Pancreas (tissue), 10 donors: ENCODE measurements at regions not wholly inside any gene's neighbourhood (a gene's known extent, or its start where the extent isn't known, plus 50 kb on each side); places are given as distances from the start of the nearest gene placed in this dataset.
"Not testable (repeated sequence)": the region's sequence is repeated elsewhere in the genome, so short reads cannot be mapped to it uniquely, and the experiment has no call there.

Source experiments
- ATAC-seq, 4 donors: fragments of 200-7000 bp; cut with Tn5 transposase; one replicate each; pipeline versions ENCODE4 v1.8.0 to v1.9.1; 2020; ENCODE audit warnings: mild to moderate bottlenecking in 4 of 4, moderate library complexity in 4 of 4
- DNase-seq, 6 donors: peaks; one replicate each; pipeline ENCODE4 v3.0.0-alpha.2; 2020
- FAIRE-seq: peaks from 2 replicates; lab custom pipeline; 2012; peaks lifted over from hg19 to GRCh38; lab: Jason Lieb, UNC
- H3K27ac ChIP-seq, 4 donors: fragments of 200-600 bp; sonication (generic); 1 replicate in 3 of 4; 2 replicates in 1 of 4; pipeline versions ENCODE4 v1.5.0 to v1.8.0; 2020
- H3K27me3 ChIP-seq, 4 donors: fragments of 200-600 bp; one replicate each; pipeline ENCODE4 v1.8.0; 2021
- H3K36me3 ChIP-seq, 3 donors: fragments of 200-600 bp; sonication (generic) in 1 of 3; one replicate each; pipeline versions ENCODE4 v1.5.0 to v1.8.0; 2020 to 2021
- H3K4me1 ChIP-seq, 3 donors: fragments of 200-600 bp; one replicate each; pipeline ENCODE4 v1.8.0; 2021
- H3K4me3 ChIP-seq, 4 donors: fragments of 200-600 bp; sonication (generic) in 2 of 4; one replicate each; pipeline versions ENCODE4 v1.5.0 to v1.8.0; 2020 to 2021
- H3K9me3 ChIP-seq, 4 donors: fragments of 200-600 bp; one replicate each; pipeline ENCODE4 v1.8.0; 2021
- CTCF ChIP-seq, 4 donors: fragments of 200-600 bp; sonication (generic) in 3 of 4; IDR thresholded peaks; one replicate each; pipeline versions ENCODE4 v1.5.0 to v1.8.0; 2021; ENCODE audit warnings: antibody characterized with exemption in 4 of 4
- WGBS, 2 donors: extraction: QIAGEN DNeasy Blood & Tissue Kit; methylation state at CpG; one replicate each; pipeline ENCODE4 v1.1.7; 2013; 5-methylcytosine and 5-hydroxymethylcytosine counted together
- intact Hi-C, 3 donors: fragments of 100-400 bp; cut with DNase I; formaldehyde crosslinking; loops; one replicate each; pipeline versions ENCODE4 v1.11.1 to v1.14.2; 2022
- donor health status: healthy with polysubstance abuse.
- donor health status: DM: no; HTN: no; CAD: no; lungs with moderate emphysema.
- donor health status: DM: no; HTN: no; CAD: no.
- donor health status: control.
- donor health status: control.
- donor health status: Bipolar disorder and iron deficiency.
- donor health status: DM: yes; HTN: yes; CAD: no.
- donor health status: DM: no; HTN: no; CAD: no.
- donor health status: DM: no; HTN: no; CAD: no.
- donor health status: DM: yes; HTN: yes; CAD: no.

- FAIRE-seq (no peak), ATAC-seq (peak in 3 of 4 donors; percentile 67 to 90 (median 74)), DNase-seq (no peak)
- H3K4me1 ChIP-seq, result no peaks in the 10 kb centered on the region
- no peak overlapping the region for H3K27ac ChIP-seq
- peak; percentile 10 to 30 (median 26) for TF ChIP-seq CTCF (IDR thresholded peaks at IDR 0.05)
- 32 to 34% methylated on average over 9 of the region's 9 CpGs for WGBS, 2 donors
- peaks cover 0 to 43% (median 3%) of the 10 kb centered on the region in 4 donors for H3K27me3 ChIP-seq
- no peak overlapping the region for H3K4me3 ChIP-seq
- no peaks in the 10 kb centered on the region for H3K36me3 ChIP-seq
- no peaks in the 10 kb centered on the region for H3K9me3 ChIP-seq
- intact Hi-C loops, result no loop called here
Measured at GRCh38 chr6:28683945-28684538, 158.4 kb downstream of the GPX5 start.

- H3K27ac ChIP-seq, intact Hi-C loops, FAIRE-seq, H3K36me3 ChIP-seq, DNase-seq, H3K4me1 ChIP-seq, H3K4me3 ChIP-seq, ATAC-seq, H3K9me3 ChIP-seq: not testable (repeated sequence)
- peaks cover 0 to 33% (median 0%) of the 10 kb centered on the region in 4 donors for H3K27me3 ChIP-seq
- 16 to 23% methylated on average over 3 of the region's 3 CpGs for WGBS, 2 donors
Measured at GRCh38 chr6:28685960-28686359, 160.3 kb downstream of the GPX5 start.

GRCh38 chr6:28686446-28687027 lies 160.9 kb downstream of the GPX5 start:
- WGBS, 2 donors, result 3 to 4% methylated on average over 11 of the region's 11 CpGs
- H3K4me3 ChIP-seq, H3K27ac ChIP-seq, H3K4me1 ChIP-seq, intact Hi-C loops, FAIRE-seq, ATAC-seq, H3K36me3 ChIP-seq, H3K9me3 ChIP-seq: not testable (repeated sequence)
- peaks cover 0 to 33% (median 0%) of the 10 kb centered on the region in 4 donors for H3K27me3 ChIP-seq
- DNase-seq, result peak in 3 of 6 donors; percentile 4 to 49 (median 27)
- peak; percentile 63 to 78 (median 71) for TF ChIP-seq CTCF (IDR thresholded peaks at IDR 0.05)

GRCh38 chr6:28687309-28687981 lies 161.8 kb downstream of the GPX5 start:
- peaks cover 0 to 26% (median 0%) of the 10 kb centered on the region in 4 donors for H3K27me3 ChIP-seq
- H3K36me3 ChIP-seq, H3K4me1 ChIP-seq, intact Hi-C loops, ATAC-seq, FAIRE-seq, H3K9me3 ChIP-seq, DNase-seq, H3K27ac ChIP-seq, H3K4me3 ChIP-seq: not testable (repeated sequence)
- WGBS, 2 donors, result 34 to 35% methylated on average over 7 of the region's 7 CpGs

GRCh38 chr6:28691991-28692390 lies 166.3 kb downstream of the GPX5 start:
- 29 to 33% methylated on average over 4 of the region's 4 CpGs for WGBS, 2 donors
- H3K4me1 ChIP-seq, H3K36me3 ChIP-seq, DNase-seq, H3K9me3 ChIP-seq, ATAC-seq, FAIRE-seq, H3K4me3 ChIP-seq, H3K27ac ChIP-seq: not testable (repeated sequence)
- peaks cover 0 to 28% (median 0%) of the 10 kb centered on the region in 4 donors for H3K27me3 ChIP-seq
- intact Hi-C loops, result loop anchor here in 1 of 3 donors (10.0 kb wide), 1 partner anchor 323 kb away; no protein-coding TSS in a partner anchor

GRCh38 chr6:28693033-28693750 lies 167.5 kb downstream of the GPX5 start:
- H3K27ac ChIP-seq, result no peak overlapping the region
- H3K4me3 ChIP-seq, result no peak overlapping the region
- no peak for ATAC-seq
- no peak for TF ChIP-seq CTCF (IDR thresholded peaks at IDR 0.05)
- 22 to 27% methylated on average over 23 of the region's 23 CpGs for WGBS, 2 donors
- peaks cover 0 to 36% (median 0%) of the 10 kb centered on the region in 4 donors for H3K27me3 ChIP-seq
- intact Hi-C loops, result loop anchor here in 1 of 3 donors (10.0 kb wide), 1 partner anchor 322 kb away; no protein-coding TSS in a partner anchor
- no peaks in the 10 kb centered on the region for H3K4me1 ChIP-seq
- no peaks in the 10 kb centered on the region for H3K36me3 ChIP-seq
- H3K9me3 ChIP-seq, result no peaks in the 10 kb centered on the region
- FAIRE-seq, result no peak
- DNase-seq, result no peak
